ENCODE measurements at regions not wholly inside any gene's neighbourhood (a gene's known extent, or its start where the extent isn't known, plus 50 kb on each side); places are given as distances from the start of the nearest gene placed in this dataset.

- no TSS peak for BruUV-seq (replicated peaks)
- no peak; the same call in 2 of the 3 replicates for ATAC-seq
- H3K4me3 ChIP-seq, result no peak overlapping the region
- peak overlapping the region; percentile 18; the same call in 1 of the 2 replicates for H3K4me2 ChIP-seq (ENCODE audit: control insufficient read depth, insufficient read depth)
- no peaks in the 10 kb centered on the region for H3K27me3 ChIP-seq (replicated peaks in 1 of 2; ENCODE audit: control insufficient read depth in 2 of 2, insufficient read depth in 2 of 2, low read length in 1 of 2)
- intact Hi-C loops (cut with micrococcal nuclease; ENCODE audit: unreplicated experiment) (no loop called here), in situ Hi-C loops (cut with MboI) (no loop called here)
- no peaks in the 10 kb centered on the region for H4K20me1 ChIP-seq (ENCODE audit: control insufficient read depth, insufficient read depth)
- no peaks in the 10 kb centered on the region for H3K36me3 ChIP-seq (ENCODE audit: control insufficient read depth in 2 of 2, insufficient read depth in 2 of 2, low read length in 1 of 2)
- 23% methylated on average over 4 of the region's 4 CpGs for WGBS (ENCODE audit: insufficient coverage, insufficient replicate concordance, low lambda C conversion rate, missing lambda C conversion rate)
- no peaks in the 10 kb centered on the region for H3K9me3 ChIP-seq (replicated peaks; ENCODE audit: control insufficient read depth, insufficient read depth, low read length)
- no peak overlapping the region for H3K9ac ChIP-seq (ENCODE audit: control insufficient read depth, insufficient read depth, low read length)
- TF ChIP-seq SMC3 (IDR thresholded peaks at IDR 0.05; ENCODE audit: borderline replicate concordance, low read length) (peak; percentile 31; the same call in 1 of the 2 replicates), RELA (IDR thresholded peaks at IDR 0.05; ENCODE audit: borderline replicate concordance, partially characterized antibody) (no peak), CTCF (IDR thresholded peaks at IDR 0.05 in 2 of 3, conservative IDR thresholded peaks at IDR 0.05 in 1 of 3; ENCODE audit: control insufficient read depth in 2 of 3, extremely low read depth in 1 of 3, insufficient read depth in 1 of 3, low read depth in 3 of 3, low read length in 3 of 3) (peak in 1 of 3 experiments; percentile 23; a peak in 1 of 6 replicates)
- ChIA-PET SMC1A (ENCODE audit: uncharacterized antibody, unreplicated experiment) (interaction anchor here (0.9 to 1.4 kb wide), 4 partner anchors 20 to 213 kb away, joined by 3 to 5 read pairs (median 4); no protein-coding TSS in a partner anchor), POLR2A (no interaction called here), CTCF (interaction anchor here (1.2 kb wide), 1 partner anchor 14 kb away, joined by 4 read pairs; no protein-coding TSS in a partner anchor), RAD21 (ENCODE audit: unreplicated experiment) (interaction anchor here (1.6 kb wide), 1 partner anchor 14 kb away, joined by 5 read pairs; no protein-coding TSS in a partner anchor)
- H2AFZ ChIP-seq (ENCODE audit: control insufficient read depth, low read depth, low read length), result peak overlapping the region; percentile 26; the same call in 1 of the 2 replicates
- H3K4me1 ChIP-seq (ENCODE audit: control insufficient read depth, insufficient read depth, low read length), result peaks cover 8% of the 10 kb centered on the region
- H3K79me2 ChIP-seq (ENCODE audit: control insufficient read depth, insufficient read depth, low read length), result no peaks in the 10 kb centered on the region
- no peak for DNase-seq (ENCODE audit: low read depth, low spot score)
- no peak overlapping the region for H3K27ac ChIP-seq (ENCODE audit: control insufficient read depth, insufficient read depth)
- no peak for FAIRE-seq
Measured at GRCh38 chr2:60337142-60337497, 216.3 kb downstream of the BCL11A start.

All from GM12878 (cell line).